Loucy (cell line): ENCODE measurements at regions not wholly inside any gene's neighbourhood (a gene's known extent, or its start where the extent isn't known, plus 50 kb on each side); places are given as distances from the start of the nearest gene placed in this dataset.

Source experiments
- H2AFZ ChIP-seq: fragments of 200-600 bp; sonication (generic); 2 replicates; pipeline ENCODE4 v1.6.0; 2016; ENCODE audit warnings: antibody characterized with exemption, mild to moderate bottlenecking, low read length, moderate library complexity
- H3F3A ChIP-seq: fragments of 200-600 bp; 2 replicates; pipeline ENCODE4 v1.6.0; 2016; ENCODE audit warnings: antibody characterized with exemption, low read depth, mild to moderate bottlenecking
- H3K27me3 ChIP-seq: fragments of 200-600 bp; sonication (generic); 2 replicates; pipeline ENCODE4 v1.6.1; 2014; ENCODE audit warnings: low read length, mild to moderate bottlenecking; ENCODE audit not compliant: insufficient read depth, poor library complexity, severe bottlenecking
- H3K36me3 ChIP-seq: fragments of 200-600 bp; sonication (generic); 2 replicates; pipeline ENCODE4 v1.6.1; 2016; ENCODE audit warnings: low read length; ENCODE audit not compliant: insufficient read depth
- H3K4me1 ChIP-seq: fragments of 200-600 bp; sonication (generic); 2 replicates; pipeline ENCODE4 v1.5.1; 2014; ENCODE audit warnings: low read length, mild to moderate bottlenecking; ENCODE audit not compliant: insufficient read depth, poor library complexity, severe bottlenecking
- H3K4me2 ChIP-seq: fragments of 200-600 bp; sonication (generic); 2 replicates; pipeline ENCODE4 v1.6.0; 2014; ENCODE audit warnings: antibody characterized with exemption, low read length, low read depth, mild to moderate bottlenecking; ENCODE audit not compliant: poor library complexity, severe bottlenecking
- H3K4me3 ChIP-seq: fragments of 200-600 bp; sonication (generic); 2 replicates; pipeline ENCODE4 v1.5.1; 2014; ENCODE audit warnings: low read length, mild to moderate bottlenecking, mixed read lengths; ENCODE audit not compliant: poor library complexity, severe bottlenecking
- H3K79me2 ChIP-seq: fragments of 200-600 bp; sonication (generic); 2 replicates; pipeline ENCODE4 v1.6.1; 2014; ENCODE audit warnings: low read length; ENCODE audit not compliant: insufficient read depth
- H3K9ac ChIP-seq: fragments of 200-600 bp; sonication (generic); 2 replicates; pipeline ENCODE4 v1.6.0; 2014; ENCODE audit warnings: mild to moderate bottlenecking, low read depth, low read length, moderate library complexity; ENCODE audit not compliant: poor library complexity, severe bottlenecking
- H3K9me2 ChIP-seq: fragments of 200-600 bp; sonication (generic); replicated peaks from 2 replicates; pipeline ENCODE4 v1.6.1; 2016; ENCODE audit warnings: low read depth, low read length, mixed read lengths
- H3K9me3 ChIP-seq: fragments of 200-600 bp; sonication (generic); 2 replicates; pipeline ENCODE4 v1.6.1; 2014; ENCODE audit warnings: mild to moderate bottlenecking, antibody characterized with exemption, low read length, low read depth; ENCODE audit not compliant: insufficient read depth
- H4K20me1 ChIP-seq: fragments of 200-600 bp; sonication (generic); 2 replicates; pipeline ENCODE4 v1.6.0; 2014; ENCODE audit warnings: antibody characterized with exemption, low read length, mild to moderate bottlenecking; ENCODE audit not compliant: insufficient read depth, poor library complexity, severe bottlenecking
- CTCF ChIP-seq: fragments of 200-600 bp; sonication (generic); conservative IDR thresholded peaks from 2 replicates; pipeline ENCODE4 v1.5.1; 2014; ENCODE audit warnings: mild to moderate bottlenecking, antibody characterized with exemption, low read length
- EZH2phosphoT487 ChIP-seq: fragments of 200-600 bp; IDR thresholded peaks from 2 replicates; pipeline ENCODE4 v1.6.1; 2018; ENCODE audit warnings: antibody characterized with exemption, mild to moderate bottlenecking, moderate library complexity, borderline replicate concordance

- Histone ChIP-seq H3K9ac (no peak overlapping the region), H3K27me3 (no peaks in the 10 kb centered on the region), H2AFZ (no peak overlapping the region), H3K9me2 (no peaks in the 10 kb centered on the region), H3K9me3 (no peaks in the 10 kb centered on the region), H3K36me3 (no peaks in the 10 kb centered on the region), H3F3A (no peaks in the 10 kb centered on the region), H3K4me1 (no peaks in the 10 kb centered on the region), H4K20me1 (no peaks in the 10 kb centered on the region), H3K79me2 (no peaks in the 10 kb centered on the region), H3K4me3 (no peak overlapping the region), H3K4me2 (no peak overlapping the region)
- TF ChIP-seq EZH2phosphoT487 = no peak
Measured at GRCh38 chr14:94961386-94962165, 191.7 kb upstream of the GSC start.

GRCh38 chr14:94960285-94961001 is 190.5 kb upstream of the GSC start:
- no peaks in the 10 kb centered on the region; the same call in 1 of the 2 replicates for H3K9me3 ChIP-seq
- H3K4me3 ChIP-seq = no peak overlapping the region
- H3K36me3 ChIP-seq = no peaks in the 10 kb centered on the region
- no peak overlapping the region for H3K4me2 ChIP-seq
- H3K79me2 ChIP-seq = no peaks in the 10 kb centered on the region
- no peak for TF ChIP-seq CTCF
- no peak for TF ChIP-seq EZH2phosphoT487
- H3K9me2 ChIP-seq = no peaks in the 10 kb centered on the region
- no peak overlapping the region for H2AFZ ChIP-seq
- no peaks in the 10 kb centered on the region for H3K4me1 ChIP-seq
- no peaks in the 10 kb centered on the region for H3F3A ChIP-seq
- H3K9ac ChIP-seq = no peak overlapping the region
- no peaks in the 10 kb centered on the region for H3K27me3 ChIP-seq
- no peaks in the 10 kb centered on the region for H4K20me1 ChIP-seq

- Histone ChIP-seq H3K36me3 (no peaks in the 10 kb centered on the region), H4K20me1 (no peaks in the 10 kb centered on the region), H3K79me2 (no peaks in the 10 kb centered on the region), H2AFZ (no peak overlapping the region), H3K4me3 (no peak overlapping the region), H3K9me3 (no peaks in the 10 kb centered on the region; the same call in 1 of the 2 replicates), H3K4me1 (no peaks in the 10 kb centered on the region), H3K9ac (no peak overlapping the region), H3K27me3 (no peaks in the 10 kb centered on the region), H3F3A (no peaks in the 10 kb centered on the region), H3K4me2 (no peak overlapping the region), H3K9me2 (no peaks in the 10 kb centered on the region)
- TF ChIP-seq EZH2phosphoT487 (no peak), CTCF (no peak)
Measured at GRCh38 chr14:94953541-94954260, 183.8 kb upstream of the GSC start.
